ENCODE measurements at regions not wholly inside any gene's neighbourhood (a gene's known extent, or its start where the extent isn't known, plus 50 kb on each side); places are given as distances from the start of the nearest gene placed in this dataset.

DNA sequence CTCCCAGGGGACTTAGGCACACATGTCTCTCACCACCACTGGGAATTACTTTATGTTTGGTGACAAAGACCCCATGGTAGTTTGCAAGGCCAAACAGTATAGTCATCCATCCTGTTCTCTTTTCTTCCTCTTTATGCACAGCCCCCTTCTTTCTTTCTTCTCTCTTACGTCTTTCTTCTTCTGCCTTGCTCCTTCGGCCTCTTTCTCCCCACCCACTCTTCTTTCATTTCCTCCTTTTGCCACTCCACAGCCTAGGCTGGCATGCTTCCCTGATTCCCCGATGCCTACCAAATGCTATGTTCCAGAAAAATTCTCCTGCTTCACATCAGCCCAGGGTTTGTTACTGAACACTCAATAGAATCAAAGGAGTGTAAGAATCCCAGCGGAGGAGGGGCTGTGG lies 62.4 kb upstream of the MKLN1 start:
- no TSS peak for BruUV-seq (replicated peaks)
- no peaks in the 10 kb centered on the region for H4K20me1 ChIP-seq (ENCODE audit: insufficient read depth)
- no peaks in the 10 kb centered on the region for H3K4me1 ChIP-seq (ENCODE audit: control insufficient read depth in 1 of 2, insufficient read depth in 2 of 2, low read length in 2 of 2)
- H3K4me3 ChIP-seq (replicated peaks in 1 of 2; ENCODE audit: low read depth in 1 of 2, low read length in 2 of 2), result no peak overlapping the region
- DNase-seq (ENCODE audit: low read depth, low spot score) (no peak), ATAC-seq (no peak)
- H3K79me2 ChIP-seq (ENCODE audit: insufficient read depth, low read length), result no peaks in the 10 kb centered on the region
- no peak overlapping the region for H3K9ac ChIP-seq (ENCODE audit: low read length)
- ChIA-PET RAD21 (ENCODE audit: low non-redundant PET in 1 of 2, low total read pairs in 2 of 2, uncharacterized antibody in 2 of 2, unreplicated experiment in 2 of 2) (no interaction called here), POLR2A (no interaction called here), CTCF (no interaction called here)
- no peaks in the 10 kb centered on the region for H3K36me3 ChIP-seq (ENCODE audit: control insufficient read depth in 1 of 2, insufficient read depth in 2 of 2, low read length in 2 of 2)
- intact Hi-C loops (cut with micrococcal nuclease), result no loop called here
- H3K4me2 ChIP-seq (ENCODE audit: low read length), result no peak overlapping the region
- H3K9me3 ChIP-seq (ENCODE audit: control insufficient read depth in 1 of 2, insufficient read depth in 1 of 2, low read depth in 1 of 2, low read length in 2 of 2), result no peaks in the 10 kb centered on the region
- H3K27ac ChIP-seq (ENCODE audit: low read depth, low read length), result no peak overlapping the region
- no peak overlapping the region for H2AFZ ChIP-seq (ENCODE audit: low read depth, low read length, poor library complexity, severe bottlenecking)
- H3K27me3 ChIP-seq (ENCODE audit: insufficient read depth, low read length), result no peaks in the 10 kb centered on the region
- H3K9me2 ChIP-seq (ENCODE audit: insufficient read depth), result no peaks in the 10 kb centered on the region
- TF ChIP-seq SP1 (IDR thresholded peaks at IDR 0.05; ENCODE audit: low read depth) (no peak), JUND (IDR thresholded peaks at IDR 0.05) (no peak), EZH2 (IDR thresholded peaks at IDR 0.05) (no peak), ZFX (IDR thresholded peaks at IDR 0.05) (no peak), CEBPB (IDR thresholded peaks at IDR 0.05; ENCODE audit: low read depth) (no peak), POLR2A (IDR thresholded peaks at IDR 0.05; ENCODE audit: borderline replicate concordance, extremely low read depth, insufficient read depth, insufficient read length) (no peak), EGR1 (IDR thresholded peaks at IDR 0.05; ENCODE audit: low read depth) (no peak), EZH2phosphoT487 (IDR thresholded peaks at IDR 0.05; ENCODE audit: borderline replicate concordance) (no peak), SIN3A (IDR thresholded peaks at IDR 0.05; ENCODE audit: low read depth) (no peak), ZNF274 (IDR thresholded peaks at IDR 0.05; ENCODE audit: low read depth, low read length) (no peak)

DNA sequence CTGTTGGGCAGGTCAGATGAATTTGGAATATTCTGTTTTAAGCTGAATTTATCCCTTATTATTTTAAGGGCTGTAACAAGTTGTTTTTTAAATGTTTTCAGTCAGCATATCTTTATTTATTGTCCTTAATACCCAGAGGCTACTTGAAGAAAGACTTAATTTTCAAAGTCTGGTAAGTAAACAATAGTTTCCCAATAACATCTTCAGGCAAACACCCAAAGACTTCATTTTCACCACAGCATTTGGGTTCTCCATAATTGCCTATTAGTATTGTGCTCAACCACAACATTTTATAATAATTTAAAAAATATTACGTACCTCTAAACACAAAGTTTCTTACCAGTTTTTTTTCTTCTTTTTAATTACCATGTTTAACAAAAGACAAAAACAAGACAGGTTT lies 60.0 kb upstream of the MKLN1 start:
- H3K79me2 ChIP-seq (ENCODE audit: insufficient read depth, low read length), result no peaks in the 10 kb centered on the region
- H3K9ac ChIP-seq (ENCODE audit: low read length), result no peak overlapping the region
- intact Hi-C loops (cut with micrococcal nuclease), result no loop called here
- H3K27me3 ChIP-seq (ENCODE audit: insufficient read depth, low read length), result no peaks in the 10 kb centered on the region
- H3K4me3 ChIP-seq (replicated peaks in 1 of 2; ENCODE audit: low read depth in 1 of 2, low read length in 2 of 2), result no peak overlapping the region
- DNase-seq (ENCODE audit: low read depth, low spot score) (no peak), ATAC-seq (no peak)
- no TSS peak for BruUV-seq (replicated peaks)
- CTCF ChIA-PET, result no interaction called here
- POLR2A ChIA-PET, result no interaction called here
- H4K20me1 ChIP-seq (ENCODE audit: insufficient read depth), result no peaks in the 10 kb centered on the region
- no peaks in the 10 kb centered on the region for H3K9me3 ChIP-seq (ENCODE audit: control insufficient read depth in 1 of 2, insufficient read depth in 1 of 2, low read depth in 1 of 2, low read length in 2 of 2)
- no peak overlapping the region for H3K4me2 ChIP-seq (ENCODE audit: low read length)
- H2AFZ ChIP-seq (ENCODE audit: low read depth, low read length, poor library complexity, severe bottlenecking), result no peak overlapping the region
- RAD21 ChIA-PET (ENCODE audit: low non-redundant PET in 1 of 2, low total read pairs in 2 of 2, uncharacterized antibody in 2 of 2, unreplicated experiment in 2 of 2), result no interaction called here
- no peaks in the 10 kb centered on the region for H3K4me1 ChIP-seq (ENCODE audit: control insufficient read depth in 1 of 2, insufficient read depth in 2 of 2, low read length in 2 of 2)
- no peak overlapping the region for H3K27ac ChIP-seq (ENCODE audit: low read depth, low read length)
- TF ChIP-seq TCF7L2 (IDR thresholded peaks at IDR 0.05; ENCODE audit: borderline replicate concordance, extremely low read depth, insufficient read depth, insufficient read length) (no peak), SIN3A (IDR thresholded peaks at IDR 0.05; ENCODE audit: low read depth) (no peak), EGR1 (IDR thresholded peaks at IDR 0.05; ENCODE audit: low read depth) (no peak), EZH2phosphoT487 (IDR thresholded peaks at IDR 0.05; ENCODE audit: borderline replicate concordance) (no peak), ZNF274 (IDR thresholded peaks at IDR 0.05; ENCODE audit: low read depth, low read length) (no peak), CEBPB (IDR thresholded peaks at IDR 0.05; ENCODE audit: low read depth) (no peak), SP1 (IDR thresholded peaks at IDR 0.05; ENCODE audit: low read depth) (no peak), POLR2AphosphoS5 (IDR thresholded peaks at IDR 0.05; ENCODE audit: low read depth, low read length) (no peak), CBX3 (IDR thresholded peaks at IDR 0.05; ENCODE audit: low read depth) (no peak), RAD21 (IDR thresholded peaks at IDR 0.05; ENCODE audit: low read depth) (no peak), YY1 (IDR thresholded peaks at IDR 0.05; ENCODE audit: extremely low read depth, insufficient replicate concordance, low read depth, low read length) (no peak), POLR2A (IDR thresholded peaks at IDR 0.05; ENCODE audit: borderline replicate concordance, extremely low read depth, insufficient read depth, insufficient read length) (no peak), JUND (IDR thresholded peaks at IDR 0.05) (no peak)
- TF ChIP-seq, protein P1, sequence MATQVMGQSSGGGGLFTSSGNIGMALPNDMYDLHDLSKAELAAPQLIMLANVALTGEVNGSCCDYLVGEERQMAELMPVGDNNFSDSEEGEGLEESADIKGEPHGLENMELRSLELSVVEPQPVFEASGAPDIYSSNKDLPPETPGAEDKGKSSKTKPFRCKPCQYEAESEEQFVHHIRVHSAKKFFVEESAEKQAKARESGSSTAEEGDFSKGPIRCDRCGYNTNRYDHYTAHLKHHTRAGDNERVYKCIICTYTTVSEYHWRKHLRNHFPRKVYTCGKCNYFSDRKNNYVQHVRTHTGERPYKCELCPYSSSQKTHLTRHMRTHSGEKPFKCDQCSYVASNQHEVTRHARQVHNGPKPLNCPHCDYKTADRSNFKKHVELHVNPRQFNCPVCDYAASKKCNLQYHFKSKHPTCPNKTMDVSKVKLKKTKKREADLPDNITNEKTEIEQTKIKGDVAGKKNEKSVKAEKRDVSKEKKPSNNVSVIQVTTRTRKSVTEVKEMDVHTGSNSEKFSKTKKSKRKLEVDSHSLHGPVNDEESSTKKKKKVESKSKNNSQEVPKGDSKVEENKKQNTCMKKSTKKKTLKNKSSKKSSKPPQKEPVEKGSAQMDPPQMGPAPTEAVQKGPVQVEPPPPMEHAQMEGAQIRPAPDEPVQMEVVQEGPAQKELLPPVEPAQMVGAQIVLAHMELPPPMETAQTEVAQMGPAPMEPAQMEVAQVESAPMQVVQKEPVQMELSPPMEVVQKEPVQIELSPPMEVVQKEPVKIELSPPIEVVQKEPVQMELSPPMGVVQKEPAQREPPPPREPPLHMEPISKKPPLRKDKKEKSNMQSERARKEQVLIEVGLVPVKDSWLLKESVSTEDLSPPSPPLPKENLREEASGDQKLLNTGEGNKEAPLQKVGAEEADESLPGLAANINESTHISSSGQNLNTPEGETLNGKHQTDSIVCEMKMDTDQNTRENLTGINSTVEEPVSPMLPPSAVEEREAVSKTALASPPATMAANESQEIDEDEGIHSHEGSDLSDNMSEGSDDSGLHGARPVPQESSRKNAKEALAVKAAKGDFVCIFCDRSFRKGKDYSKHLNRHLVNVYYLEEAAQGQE (IDR thresholded peaks at IDR 0.05; ENCODE audit: low read depth), result no peak
- TF ChIP-seq, protein P2, sequence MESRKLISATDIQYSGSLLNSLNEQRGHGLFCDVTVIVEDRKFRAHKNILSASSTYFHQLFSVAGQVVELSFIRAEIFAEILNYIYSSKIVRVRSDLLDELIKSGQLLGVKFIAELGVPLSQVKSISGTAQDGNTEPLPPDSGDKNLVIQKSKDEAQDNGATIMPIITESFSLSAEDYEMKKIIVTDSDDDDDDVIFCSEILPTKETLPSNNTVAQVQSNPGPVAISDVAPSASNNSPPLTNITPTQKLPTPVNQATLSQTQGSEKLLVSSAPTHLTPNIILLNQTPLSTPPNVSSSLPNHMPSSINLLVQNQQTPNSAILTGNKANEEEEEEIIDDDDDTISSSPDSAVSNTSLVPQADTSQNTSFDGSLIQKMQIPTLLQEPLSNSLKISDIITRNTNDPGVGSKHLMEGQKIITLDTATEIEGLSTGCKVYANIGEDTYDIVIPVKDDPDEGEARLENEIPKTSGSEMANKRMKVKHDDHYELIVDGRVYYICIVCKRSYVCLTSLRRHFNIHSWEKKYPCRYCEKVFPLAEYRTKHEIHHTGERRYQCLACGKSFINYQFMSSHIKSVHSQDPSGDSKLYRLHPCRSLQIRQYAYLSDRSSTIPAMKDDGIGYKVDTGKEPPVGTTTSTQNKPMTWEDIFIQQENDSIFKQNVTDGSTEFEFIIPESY (IDR thresholded peaks at IDR 0.05; ENCODE audit: extremely low read depth, insufficient replicate concordance, low read length), result no peak
- H3K9me2 ChIP-seq (ENCODE audit: insufficient read depth), result no peaks in the 10 kb centered on the region
- no peaks in the 10 kb centered on the region for H3K36me3 ChIP-seq (ENCODE audit: control insufficient read depth in 1 of 2, insufficient read depth in 2 of 2, low read length in 2 of 2)
